ENCODE measurements at regions not wholly inside any gene's neighbourhood (a gene's known extent, or its start where the extent isn't known, plus 50 kb on each side); places are given as distances from the start of the nearest gene placed in this dataset.
"Not testable (repeated sequence)": the region's sequence is repeated elsewhere in the genome, so short reads cannot be mapped to it uniquely, and the experiment has no call there.

GRCh38 chr5:63228154-63228553 is 649.5 kb downstream of the LRRC70 start:
- Histone ChIP-seq H3K9me3 (ENCODE audit: control insufficient read depth, low read length) (no peaks in the 10 kb centered on the region), H3K4me3 (ENCODE audit: low read length in 2 of 2) (no peak overlapping the region), H3K27ac (ENCODE audit: low read depth in 1 of 2, low read length in 2 of 2) (no peak overlapping the region), H3K27me3 (ENCODE audit: control insufficient read depth in 1 of 2, insufficient read depth in 2 of 2, low read length in 1 of 2) (no peaks in the 10 kb centered on the region), H3K36me3 (ENCODE audit: control insufficient read depth in 1 of 2, insufficient read depth in 2 of 2, low read length in 1 of 2) (no peaks in the 10 kb centered on the region), H3K4me1 (ENCODE audit: control insufficient read depth in 1 of 2, insufficient read depth in 2 of 2, low read length in 2 of 2) (no peaks in the 10 kb centered on the region)
- intact Hi-C loops (cut with DNase I): no loop called here
- DNase-seq (no peak), ATAC-seq (ENCODE audit: low FRiP score) (no peak)
- WGBS, 2 donors: 90 to 91% methylated on average over 2 of the region's 2 CpGs

- H3K4me3 ChIP-seq (ENCODE audit: low read length in 2 of 2): no peak overlapping the region
- DNase-seq: no peak
- no peaks in the 10 kb centered on the region for H3K4me1 ChIP-seq (ENCODE audit: control insufficient read depth in 1 of 2, insufficient read depth in 2 of 2, low read length in 2 of 2)
- no peak overlapping the region for H3K27ac ChIP-seq (ENCODE audit: low read depth in 1 of 2, low read length in 2 of 2)
- H3K9me3 ChIP-seq (ENCODE audit: control insufficient read depth, low read length): no peaks in the 10 kb centered on the region
- no peak for ATAC-seq (ENCODE audit: low FRiP score)
- no peaks in the 10 kb centered on the region for H3K36me3 ChIP-seq (ENCODE audit: control insufficient read depth in 1 of 2, insufficient read depth in 2 of 2, low read length in 1 of 2)
- WGBS, 2 donors: 82 to 85% methylated on average over 1 of the region's 1 CpG
- no peaks in the 10 kb centered on the region for H3K27me3 ChIP-seq (ENCODE audit: control insufficient read depth in 1 of 2, insufficient read depth in 2 of 2, low read length in 1 of 2)
- intact Hi-C loops (cut with DNase I): no loop called here
Measured at GRCh38 chr5:63220244-63220643, 641.6 kb downstream of the LRRC70 start.

- no peak for DNase-seq
- intact Hi-C loops (cut with DNase I): no loop called here
Measured at GRCh38 chr5:63217422-63217821, 638.8 kb downstream of the LRRC70 start.

GRCh38 chr5:63213256-63213655 is 634.6 kb downstream of the LRRC70 start:
- ATAC-seq (ENCODE audit: low FRiP score) (no peak), DNase-seq (no peak)
- no peak overlapping the region for H3K27ac ChIP-seq (ENCODE audit: low read depth in 1 of 2, low read length in 2 of 2)
- intact Hi-C loops (cut with DNase I): no loop called here
- no peaks in the 10 kb centered on the region for H3K9me3 ChIP-seq (ENCODE audit: control insufficient read depth, low read length)
- no peaks in the 10 kb centered on the region for H3K36me3 ChIP-seq (ENCODE audit: control insufficient read depth in 1 of 2, insufficient read depth in 2 of 2, low read length in 1 of 2)
- no peak overlapping the region for H3K4me3 ChIP-seq (ENCODE audit: low read length in 2 of 2)
- WGBS, 2 donors: 88% methylated on average over 2 of the region's 2 CpGs
- no peaks in the 10 kb centered on the region for H3K27me3 ChIP-seq (ENCODE audit: control insufficient read depth in 1 of 2, insufficient read depth in 2 of 2, low read length in 1 of 2)
- no peaks in the 10 kb centered on the region for H3K4me1 ChIP-seq (ENCODE audit: control insufficient read depth in 1 of 2, insufficient read depth in 2 of 2, low read length in 2 of 2)

More at GRCh38 chr5:63217422-63217821, 638.8 kb downstream of the LRRC70 start:
- 85 to 91% methylated on average over 4 of the region's 4 CpGs for whole genome bisulfite sequencing, 2 donors
- no peaks in the 10 kb centered on the region for H3K27me3 ChIP-seq (ENCODE audit: control insufficient read depth in 1 of 2, insufficient read depth in 2 of 2, low read length in 1 of 2)
- H3K4me3 ChIP-seq (ENCODE audit: low read length in 2 of 2): no peak overlapping the region
- no peaks in the 10 kb centered on the region for H3K9me3 ChIP-seq (ENCODE audit: control insufficient read depth, low read length)
- no peaks in the 10 kb centered on the region for H3K36me3 ChIP-seq (ENCODE audit: control insufficient read depth in 1 of 2, insufficient read depth in 2 of 2, low read length in 1 of 2)
- H3K4me1 ChIP-seq (ENCODE audit: control insufficient read depth in 1 of 2, insufficient read depth in 2 of 2, low read length in 2 of 2): no peaks in the 10 kb centered on the region
- H3K27ac ChIP-seq (ENCODE audit: low read depth in 1 of 2, low read length in 2 of 2): no peak overlapping the region
- ATAC-seq (ENCODE audit: low FRiP score): no peak

- no peaks in the 10 kb centered on the region for H3K27me3 ChIP-seq (ENCODE audit: control insufficient read depth in 1 of 2, insufficient read depth in 2 of 2, low read length in 1 of 2)
- DNase-seq (no peak), ATAC-seq (ENCODE audit: low FRiP score) (no peak)
- no peak overlapping the region for H3K4me3 ChIP-seq (ENCODE audit: low read length in 2 of 2)
- H3K9me3 ChIP-seq (ENCODE audit: control insufficient read depth, low read length): no peaks in the 10 kb centered on the region
- H3K4me1 ChIP-seq (ENCODE audit: control insufficient read depth in 1 of 2, insufficient read depth in 2 of 2, low read length in 2 of 2): no peaks in the 10 kb centered on the region
- WGBS, 2 donors: 7 to 8% methylated on average over 2 of the region's 2 CpGs
- H3K27ac ChIP-seq (ENCODE audit: low read depth in 1 of 2, low read length in 2 of 2): no peak overlapping the region
- no peaks in the 10 kb centered on the region for H3K36me3 ChIP-seq (ENCODE audit: control insufficient read depth in 1 of 2, insufficient read depth in 2 of 2, low read length in 1 of 2)
- intact Hi-C loops (cut with DNase I): no loop called here
Measured at GRCh38 chr5:63211448-63212132, 633.0 kb downstream of the LRRC70 start.

GRCh38 chr5:63205976-63206375 is 627.4 kb downstream of the LRRC70 start:
- no peak for ATAC-seq (ENCODE audit: low FRiP score)
- intact Hi-C loops (cut with DNase I): no loop called here

GRCh38 chr5:63201738-63202137 is 623.1 kb downstream of the LRRC70 start:
- DNase-seq (no peak), ATAC-seq (ENCODE audit: low FRiP score) (no peak)
- no peaks in the 10 kb centered on the region for H3K4me1 ChIP-seq (ENCODE audit: control insufficient read depth in 1 of 2, insufficient read depth in 2 of 2, low read length in 2 of 2)
- no peak overlapping the region for H3K4me3 ChIP-seq (ENCODE audit: low read length in 2 of 2)
- H3K36me3 ChIP-seq (ENCODE audit: control insufficient read depth in 1 of 2, insufficient read depth in 2 of 2, low read length in 1 of 2): no peaks in the 10 kb centered on the region
- 71 to 79% methylated on average over 2 of the region's 2 CpGs for WGBS, 2 donors
- H3K27me3 ChIP-seq (ENCODE audit: control insufficient read depth in 1 of 2, insufficient read depth in 2 of 2, low read length in 1 of 2): no peaks in the 10 kb centered on the region
- intact Hi-C loops (cut with DNase I): no loop called here
- H3K27ac ChIP-seq (ENCODE audit: low read depth in 1 of 2, low read length in 2 of 2): no peak overlapping the region
- H3K9me3 ChIP-seq (ENCODE audit: control insufficient read depth, low read length): no peaks in the 10 kb centered on the region

More at GRCh38 chr5:63205976-63206375, 627.4 kb downstream of the LRRC70 start:
- 54 to 59% methylated on average over 2 of the region's 2 CpGs for WGBS, 2 donors
- H3K4me3 ChIP-seq (ENCODE audit: low read length in 2 of 2): no peak overlapping the region
- DNase-seq: no peak
- no peaks in the 10 kb centered on the region for H3K9me3 ChIP-seq (ENCODE audit: control insufficient read depth, low read length)
- no peaks in the 10 kb centered on the region for H3K4me1 ChIP-seq (ENCODE audit: control insufficient read depth in 1 of 2, insufficient read depth in 2 of 2, low read length in 2 of 2)
- no peak overlapping the region for H3K27ac ChIP-seq (ENCODE audit: low read depth in 1 of 2, low read length in 2 of 2)
- H3K36me3 ChIP-seq (ENCODE audit: control insufficient read depth in 1 of 2, insufficient read depth in 2 of 2, low read length in 1 of 2): no peaks in the 10 kb centered on the region
- no peaks in the 10 kb centered on the region for H3K27me3 ChIP-seq (ENCODE audit: control insufficient read depth in 1 of 2, insufficient read depth in 2 of 2, low read length in 1 of 2)

GRCh38 chr5:63194126-63194525 is 615.5 kb downstream of the LRRC70 start:
- H3K4me1 ChIP-seq (ENCODE audit: control insufficient read depth in 1 of 2, insufficient read depth in 2 of 2, low read length in 2 of 2): no peaks in the 10 kb centered on the region
- peaks cover 3% of the 10 kb centered on the region for H3K9me3 ChIP-seq (ENCODE audit: control insufficient read depth, low read length)
- DNase-seq (no peak), ATAC-seq (ENCODE audit: low FRiP score) (no peak)
- no peaks in the 10 kb centered on the region for H3K27me3 ChIP-seq (ENCODE audit: control insufficient read depth in 1 of 2, insufficient read depth in 2 of 2, low read length in 1 of 2)
- no peak overlapping the region for H3K4me3 ChIP-seq (ENCODE audit: low read length in 2 of 2)
- no peaks in the 10 kb centered on the region for H3K36me3 ChIP-seq (ENCODE audit: control insufficient read depth in 1 of 2, insufficient read depth in 2 of 2, low read length in 1 of 2)
- no peak overlapping the region for H3K27ac ChIP-seq (ENCODE audit: low read depth in 1 of 2, low read length in 2 of 2)
- 77 to 79% methylated on average over 3 of the region's 3 CpGs for WGBS, 2 donors
- intact Hi-C loops (cut with DNase I): no loop called here

GRCh38 chr5:63180190-63180589 is 601.6 kb downstream of the LRRC70 start:
- H3K9me3 ChIP-seq (ENCODE audit: control insufficient read depth, low read length); H3K4me1 ChIP-seq (ENCODE audit: control insufficient read depth in 1 of 2, insufficient read depth in 2 of 2, low read length in 2 of 2); ATAC-seq (ENCODE audit: low FRiP score); intact Hi-C loops (cut with DNase I); H3K27ac ChIP-seq (ENCODE audit: low read depth in 1 of 2, low read length in 2 of 2); H3K27me3 ChIP-seq (ENCODE audit: control insufficient read depth in 1 of 2, insufficient read depth in 2 of 2, low read length in 1 of 2); H3K36me3 ChIP-seq (ENCODE audit: control insufficient read depth in 1 of 2, insufficient read depth in 2 of 2, low read length in 1 of 2); H3K4me3 ChIP-seq (ENCODE audit: low read length in 2 of 2); DNase-seq: not testable (repeated sequence)
- WGBS, 2 donors: 90 to 95% methylated on average over 1 of the region's 1 CpG

Data from aorta (tissue), 5 donors.